ENCODE measurements at regions not wholly inside any gene's neighbourhood (a gene's known extent, or its start where the extent isn't known, plus 50 kb on each side); places are given as distances from the start of the nearest gene placed in this dataset.

GRCh38 chr6:8624665-8625064, 189.3 kb upstream of the SLC35B3 start:
- no peak for DNase-seq (ENCODE audit: low spot score)

- no peak for DNase-seq (ENCODE audit: low spot score)
Observed at GRCh38 chr6:8623441-8623840, 188.1 kb upstream of the SLC35B3 start.

DNA sequence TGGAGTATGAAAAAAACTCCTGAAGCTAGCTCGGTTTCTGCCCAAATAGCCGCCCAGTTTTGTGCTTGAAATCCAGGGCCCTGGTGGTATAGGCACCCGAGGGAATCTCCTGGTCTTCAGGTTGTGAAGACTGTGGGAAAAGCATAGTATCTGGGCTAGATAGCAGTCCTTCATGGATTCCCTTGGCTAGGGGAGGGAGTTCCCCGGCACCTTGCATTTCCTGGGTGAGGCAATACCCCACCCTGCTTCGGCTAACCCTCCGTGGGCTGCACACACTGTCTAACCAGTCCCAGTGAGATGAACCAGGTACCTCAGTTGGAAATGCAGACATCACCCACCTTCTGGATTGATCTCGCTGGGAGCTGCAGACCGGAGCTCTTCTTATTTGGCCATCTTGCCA, 184.5 kb upstream of the SLC35B3 start:
- DNase-seq (ENCODE audit: low spot score): no peak

- peak; percentile 62 for DNase-seq (ENCODE audit: low spot score)
Observed at GRCh38 chr6:8619408-8619807, 184.1 kb upstream of the SLC35B3 start.

DNA sequence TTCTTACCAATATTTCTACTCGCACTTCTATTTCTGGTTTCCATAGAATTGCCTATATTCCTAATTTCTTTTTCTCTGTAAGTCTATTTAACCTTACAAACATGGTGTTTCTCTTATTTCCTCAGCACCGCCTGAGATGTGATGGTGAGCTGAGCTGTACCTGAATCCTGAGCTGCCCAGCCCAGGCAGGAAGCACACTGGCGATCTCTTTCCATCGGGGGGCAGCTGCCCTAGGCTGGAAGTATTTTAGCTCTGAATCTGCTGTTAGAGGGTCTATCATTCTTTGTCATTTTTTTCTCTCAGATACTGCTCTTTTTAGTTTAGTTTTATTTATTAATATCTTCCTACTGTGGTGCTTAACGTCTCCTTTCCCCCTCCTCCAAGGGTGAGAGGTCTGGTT, 173.4 kb upstream of the SLC35B3 start:
- no peak for DNase-seq (ENCODE audit: low spot score)

DNA sequence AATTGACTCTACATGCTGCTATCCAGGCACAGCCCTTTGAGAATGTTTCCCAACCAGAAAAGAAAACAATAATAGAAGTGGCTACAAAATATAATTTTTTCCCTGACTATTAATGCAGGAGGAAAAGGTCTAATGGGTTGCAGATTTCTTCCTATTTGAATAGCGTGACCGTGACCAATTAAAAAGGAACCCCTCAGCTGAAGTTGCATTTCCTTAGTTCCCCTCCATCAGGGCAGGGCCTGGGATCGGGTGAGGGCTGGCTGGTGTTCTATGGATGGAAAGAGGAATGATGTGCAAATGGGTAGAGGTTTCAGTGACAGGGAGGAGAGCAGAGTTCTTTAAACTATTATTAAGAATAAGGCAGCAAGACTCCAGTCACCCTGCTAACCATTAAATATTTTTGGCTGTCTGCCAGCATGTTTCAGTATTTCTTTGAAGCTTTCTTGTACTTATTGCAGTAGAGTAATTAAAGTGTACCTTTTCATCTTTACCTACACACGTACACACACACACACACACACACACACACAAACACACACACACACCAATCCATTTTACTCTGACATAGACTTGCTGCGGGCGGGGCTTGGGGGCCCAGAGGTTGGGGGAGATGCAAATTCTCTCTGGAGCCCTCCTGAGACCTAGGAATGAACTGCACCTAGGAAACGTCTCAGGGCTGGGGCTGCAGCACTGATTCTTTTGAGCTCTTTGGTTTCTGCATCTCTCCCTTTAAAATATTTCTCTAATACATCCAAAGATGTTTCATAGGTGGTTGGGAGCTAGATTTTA, 154.8 kb upstream of the SLC35B3 start:
- peak; percentile 19 for DNase-seq (ENCODE audit: low spot score)

DNA sequence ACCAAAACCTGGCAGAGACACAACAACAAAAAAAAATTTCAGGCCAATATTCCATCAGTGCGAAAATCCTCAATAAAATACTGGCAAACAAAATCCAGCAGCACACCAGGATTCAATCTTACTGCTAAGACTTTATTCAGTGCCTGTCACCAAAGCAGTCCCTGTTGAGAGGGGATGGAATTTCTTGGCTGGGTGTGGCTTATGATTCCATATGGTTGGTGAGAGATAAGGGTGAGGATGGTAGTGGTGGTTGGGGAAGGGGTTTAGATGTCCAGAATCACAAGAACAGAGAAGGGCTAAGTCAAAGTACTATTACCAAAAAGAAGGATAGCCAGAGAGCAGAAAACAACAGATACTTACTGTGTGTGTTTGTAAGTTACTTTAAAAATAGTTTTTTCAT, 152.8 kb upstream of the SLC35B3 start:
- DNase-seq (ENCODE audit: low spot score): no peak

DNA sequence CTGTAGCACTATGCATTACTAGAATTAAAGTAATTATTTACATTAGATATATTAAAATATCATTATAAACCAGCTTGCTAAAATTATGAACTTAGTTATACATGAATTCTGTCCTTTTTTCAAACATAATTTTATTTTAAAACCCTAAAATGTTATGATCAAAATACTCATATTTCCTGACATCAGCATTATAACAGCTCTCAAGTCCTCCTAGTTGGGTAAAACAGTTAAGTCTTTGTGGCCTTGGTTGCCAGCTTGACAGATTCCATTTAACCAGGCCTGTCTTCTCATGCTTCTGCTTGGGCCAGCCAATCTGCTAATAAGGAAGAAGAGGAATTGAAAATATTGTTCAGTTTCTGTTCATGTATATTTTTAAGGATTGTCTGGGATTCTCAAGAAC, 147.9 kb upstream of the SLC35B3 start:
- no peak for DNase-seq (ENCODE audit: low spot score)

GRCh38 chr6:8579372-8579771, 144.0 kb upstream of the SLC35B3 start:
- no peak for DNase-seq (ENCODE audit: low spot score)

GRCh38 chr6:8578006-8578405, 142.7 kb upstream of the SLC35B3 start:
- DNase-seq (ENCODE audit: low spot score): no peak

DNA sequence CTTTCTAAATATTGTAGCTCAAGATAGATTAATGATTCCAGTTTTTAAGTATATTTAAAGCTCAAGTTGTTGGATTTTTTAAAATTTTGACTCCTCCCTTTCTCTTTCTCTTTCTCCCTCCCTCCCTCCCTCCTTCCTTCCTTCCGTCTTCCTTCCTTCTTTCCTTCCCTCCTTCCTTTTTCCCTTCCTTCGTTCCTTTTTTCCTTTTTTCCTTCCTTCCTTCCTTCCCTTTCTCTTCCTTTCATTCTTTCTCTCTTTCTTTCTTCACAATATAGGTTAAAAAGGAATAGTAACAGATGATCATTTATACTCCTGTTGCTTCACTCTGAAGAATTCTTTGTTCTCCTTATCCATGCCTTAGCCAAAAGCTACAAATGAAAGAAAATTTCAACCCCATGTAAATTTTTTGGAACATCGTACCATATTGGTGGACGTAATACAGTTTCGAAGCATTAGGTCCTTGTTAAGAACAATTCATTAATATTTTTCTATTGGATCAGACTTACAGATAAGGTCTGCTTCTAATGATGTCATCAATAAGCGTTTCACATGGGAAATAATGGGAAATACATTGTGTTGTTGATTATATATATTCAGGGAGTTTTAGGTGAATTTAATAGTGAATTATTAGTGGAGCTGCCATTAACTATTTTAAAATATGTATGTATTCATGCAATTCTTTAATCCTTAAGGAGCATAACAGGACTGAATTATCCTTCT, 139.6 kb upstream of the SLC35B3 start:
- no peak for DNase-seq (ENCODE audit: low spot score)

- no peak for DNase-seq (ENCODE audit: low spot score)
Observed at GRCh38 chr6:8574311-8574710, 139.0 kb upstream of the SLC35B3 start.

GRCh38 chr6:8570256-8570920, 135.0 kb upstream of the SLC35B3 start:
- DNase-seq (ENCODE audit: low spot score): no peak

DNA sequence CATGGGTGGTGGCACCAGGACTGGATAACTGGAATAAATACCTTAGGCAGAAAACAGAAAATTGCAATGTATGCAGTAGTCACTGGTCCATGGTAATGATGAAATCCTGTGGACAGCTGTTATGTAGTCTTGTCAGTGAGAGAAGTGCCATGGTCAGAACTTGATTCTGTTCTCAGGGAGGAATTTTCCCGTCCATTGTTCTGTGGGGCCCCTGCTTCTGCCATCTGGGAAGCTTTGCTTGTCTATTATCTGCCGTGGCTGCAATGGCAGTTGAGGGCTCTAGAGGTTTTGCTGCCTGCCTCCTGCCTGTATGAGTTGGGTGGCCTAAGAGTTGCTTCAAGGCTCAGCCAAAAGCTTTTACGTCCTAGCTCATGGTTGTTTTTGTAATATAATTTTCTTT, 126.8 kb upstream of the SLC35B3 start:
- DNase-seq (ENCODE audit: low spot score): no peak

- no peak for DNase-seq (ENCODE audit: low spot score)
Observed at GRCh38 chr6:8558953-8559352, 123.6 kb upstream of the SLC35B3 start.

GRCh38 chr6:8557014-8557748, 121.8 kb upstream of the SLC35B3 start:
- no peak for DNase-seq (ENCODE audit: low spot score)

GRCh38 chr6:8556370-8557013, 121.1 kb upstream of the SLC35B3 start:
- DNase-seq (ENCODE audit: low spot score): peak; percentile 84

GRCh38 chr6:8551993-8552392, 116.6 kb upstream of the SLC35B3 start:
- DNase-seq (ENCODE audit: low spot score): no peak

GRCh38 chr6:8551386-8551785, 116.0 kb upstream of the SLC35B3 start:
- no peak for DNase-seq (ENCODE audit: low spot score)

DNA sequence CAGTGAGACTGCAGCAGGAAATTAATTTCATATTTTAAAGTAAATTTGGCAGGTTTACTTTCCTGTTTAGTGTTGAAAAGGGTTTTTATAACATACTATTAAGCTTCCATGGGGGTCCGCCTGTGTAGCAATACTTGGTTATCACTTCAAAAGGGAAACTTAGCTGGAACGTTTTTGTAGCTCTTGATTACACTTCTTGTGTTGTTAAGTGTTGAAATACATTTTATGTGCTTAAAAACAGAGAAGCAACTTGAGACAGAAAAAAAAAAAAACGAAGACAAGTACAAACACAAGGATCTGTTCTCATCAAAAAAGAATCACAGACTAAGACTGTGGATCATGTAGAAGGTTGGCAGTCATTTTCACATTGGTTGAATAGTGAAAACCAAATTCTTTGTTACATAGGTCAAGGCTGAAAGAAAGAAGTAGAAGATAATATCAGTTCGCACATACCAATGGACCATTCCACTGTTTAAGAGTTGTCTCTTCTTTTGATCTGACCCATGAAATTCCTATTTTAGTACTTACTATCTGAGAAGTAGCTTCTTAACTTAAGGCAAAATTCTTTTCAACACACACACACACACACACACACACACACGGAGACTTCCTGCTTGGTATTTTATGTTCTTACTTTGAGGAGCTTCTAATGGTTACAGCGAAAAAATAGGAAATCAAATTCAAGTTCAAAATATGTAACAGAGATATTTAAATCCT, 113.9 kb upstream of the SLC35B3 start:
- no peak for DNase-seq (ENCODE audit: low spot score)

DNA sequence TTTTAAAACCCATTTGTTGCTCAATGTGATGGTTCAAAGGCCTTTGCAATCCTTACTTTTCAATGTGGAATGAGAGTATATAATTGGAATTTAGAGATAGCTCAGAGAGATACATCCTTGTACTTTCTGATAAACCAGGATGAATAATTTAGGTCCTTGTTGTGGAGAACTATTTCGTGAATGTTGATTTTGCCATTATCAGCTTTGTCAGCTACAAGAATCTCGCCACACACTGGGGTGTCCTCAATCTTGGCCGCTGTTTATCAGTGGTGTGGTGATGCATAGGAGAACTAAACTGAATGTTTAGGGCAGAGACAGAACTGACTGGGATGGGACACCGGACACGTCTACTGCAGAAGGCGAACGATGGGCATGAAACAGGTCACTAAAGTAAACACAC, 111.2 kb upstream of the SLC35B3 start:
- DNase-seq (ENCODE audit: low spot score): no peak
